A673 (cell line): ENCODE measurements at regions not wholly inside any gene's neighbourhood (a gene's known extent, or its start where the extent isn't known, plus 50 kb on each side); places are given as distances from the start of the nearest gene placed in this dataset.

Source experiments
- BruUV-seq: library from RNA; stranded (reverse); fragments of 400-500 nt; replicated peaks from 2 replicates; lab custom pipeline; 2021; lab: Mats Ljungman, UMichigan
- CTCF ChIA-PET: fragments of 300-600 bp; sonication (Branson Sonifier 250); formaldehyde crosslinking; loops from one replicate; lab custom pipeline; 2022; ENCODE audit warnings: antibody characterized with exemption; lab: Charles Lee
- POLR2A ChIA-PET: fragments of 300-600 bp; sonication (Branson Sonifier 250); formaldehyde crosslinking; loops from one replicate; lab custom pipeline; 2022; ENCODE audit warnings: antibody characterized with exemption; ENCODE audit not compliant: low non-redundant PET; lab: Charles Lee
- DNase-seq: peaks from one replicate; pipeline ENCODE4 v3.0.0-alpha.2; 2015; ENCODE audit warnings: low spot score
- H3K27ac ChIP-seq: fragments of 200-600 bp; sonication (generic); 2 replicates; pipeline ENCODE4 v1.5.1; 2016; ENCODE audit warnings: mixed run types, low read depth, mild to moderate bottlenecking, mixed read lengths, antibody characterized with exemption, low read length; ENCODE audit not compliant: poor library complexity, severe bottlenecking
- H3K27me3 ChIP-seq: fragments of 200-600 bp; sonication (generic); replicated peaks from 2 replicates; pipeline ENCODE4 v1.6.1; 2017; ENCODE audit warnings: mixed run types, low read depth, mild to moderate bottlenecking, mixed read lengths, antibody characterized with exemption, low read length; ENCODE audit not compliant: insufficient read depth, poor library complexity
- H3K36me3 ChIP-seq: fragments of 200-600 bp; sonication (generic); 2 replicates; pipeline ENCODE4 v1.6.1; 2016; ENCODE audit warnings: mixed run types, mild to moderate bottlenecking, mixed read lengths, antibody characterized with exemption, low read length; ENCODE audit not compliant: insufficient read depth, poor library complexity, severe bottlenecking
- H3K4me1 ChIP-seq: fragments of 200-600 bp; sonication (generic); 2 replicates; pipeline ENCODE4 v1.6.1; 2017; ENCODE audit warnings: mixed run types, mild to moderate bottlenecking, mixed read lengths, antibody characterized with exemption, low read length; ENCODE audit not compliant: insufficient read depth, poor library complexity, severe bottlenecking
- H3K4me3 ChIP-seq: fragments of 200-600 bp; sonication (generic); 2 replicates; pipeline ENCODE4 v1.5.1; 2016; ENCODE audit warnings: low read depth, mixed run types, mild to moderate bottlenecking, mixed read lengths, low read length; ENCODE audit not compliant: poor library complexity, severe bottlenecking
- H3K9me3 ChIP-seq: fragments of 200-600 bp; sonication (generic); 2 replicates; pipeline ENCODE4 v1.6.1; 2016; ENCODE audit warnings: mixed run types, low read depth, mild to moderate bottlenecking, mixed read lengths, antibody characterized with exemption, low read length; ENCODE audit not compliant: poor library complexity, severe bottlenecking
- EZH2 ChIP-seq: fragments of 200-600 bp; sonication (generic); IDR thresholded peaks from 2 replicates; pipeline ENCODE4 v1.6.1; 2017; ENCODE audit warnings: borderline replicate concordance, low read depth, mild to moderate bottlenecking, mixed read lengths, antibody characterized with exemption, low read length; ENCODE audit not compliant: poor library complexity, severe bottlenecking
- intact Hi-C: fragments of 100-400 bp; cut with micrococcal nuclease; formaldehyde crosslinking; loops from one replicate; pipeline ENCODE4 v1.10.0; 2022; ENCODE audit not compliant: unreplicated experiment
- TF ChIP-seq, protein P1 (sequence below): fragments of 300-800, 200-600 bp; sonication (generic); conservative IDR thresholded peaks from 2 replicates; pipeline ENCODE4 v1.5.1; 2017; ENCODE audit warnings: low read depth, mild to moderate bottlenecking, antibody characterized with exemption, low read length, moderate library complexity, mixed read lengths

DNA sequence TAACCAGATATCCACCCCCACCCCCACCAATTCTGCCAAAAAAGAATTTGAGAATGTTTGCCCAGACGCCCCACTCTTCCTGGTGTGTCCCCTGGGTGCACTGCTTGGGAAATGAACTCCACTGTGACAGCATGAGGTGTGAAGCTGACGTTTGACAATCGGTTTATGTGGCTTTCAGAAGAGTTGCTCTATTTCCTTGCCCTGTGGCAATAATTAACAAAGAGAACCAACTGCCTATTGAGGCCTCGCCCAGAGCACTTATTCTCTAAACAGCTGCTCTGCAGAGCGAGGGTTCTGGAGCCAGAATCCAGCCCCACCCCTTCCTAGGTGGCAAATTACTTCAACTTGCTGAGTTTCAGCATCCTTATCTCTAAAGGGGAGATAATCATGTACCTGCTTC is 115.8 kb upstream of the SIX3 start:
- no TSS peak for BruUV-seq
- TF ChIP-seq, protein P1, sequence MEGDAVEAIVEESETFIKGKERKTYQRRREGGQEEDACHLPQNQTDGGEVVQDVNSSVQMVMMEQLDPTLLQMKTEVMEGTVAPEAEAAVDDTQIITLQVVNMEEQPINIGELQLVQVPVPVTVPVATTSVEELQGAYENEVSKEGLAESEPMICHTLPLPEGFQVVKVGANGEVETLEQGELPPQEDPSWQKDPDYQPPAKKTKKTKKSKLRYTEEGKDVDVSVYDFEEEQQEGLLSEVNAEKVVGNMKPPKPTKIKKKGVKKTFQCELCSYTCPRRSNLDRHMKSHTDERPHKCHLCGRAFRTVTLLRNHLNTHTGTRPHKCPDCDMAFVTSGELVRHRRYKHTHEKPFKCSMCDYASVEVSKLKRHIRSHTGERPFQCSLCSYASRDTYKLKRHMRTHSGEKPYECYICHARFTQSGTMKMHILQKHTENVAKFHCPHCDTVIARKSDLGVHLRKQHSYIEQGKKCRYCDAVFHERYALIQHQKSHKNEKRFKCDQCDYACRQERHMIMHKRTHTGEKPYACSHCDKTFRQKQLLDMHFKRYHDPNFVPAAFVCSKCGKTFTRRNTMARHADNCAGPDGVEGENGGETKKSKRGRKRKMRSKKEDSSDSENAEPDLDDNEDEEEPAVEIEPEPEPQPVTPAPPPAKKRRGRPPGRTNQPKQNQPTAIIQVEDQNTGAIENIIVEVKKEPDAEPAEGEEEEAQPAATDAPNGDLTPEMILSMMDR, result no peak
- TF ChIP-seq EZH2, result no peak

DNA sequence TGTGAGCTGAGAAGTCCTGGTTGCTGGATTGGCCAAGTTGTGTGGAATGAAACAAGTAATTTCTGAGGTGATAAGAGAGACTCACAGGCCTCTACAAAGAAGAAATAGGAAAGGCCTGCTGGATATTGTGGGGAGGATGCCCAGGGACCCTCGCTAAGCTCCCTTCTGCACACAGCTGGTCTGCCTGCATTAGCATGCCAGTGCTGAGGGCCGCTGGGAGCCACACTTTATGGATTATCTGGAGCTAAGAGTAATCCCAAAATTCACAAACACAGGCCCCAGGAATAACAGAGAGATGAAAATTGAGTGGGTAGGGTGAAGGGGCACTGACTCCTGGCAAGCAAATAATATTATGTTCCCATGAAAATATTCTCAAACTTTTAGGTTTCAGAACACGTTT is 114.9 kb upstream of the SIX3 start:
- DNase-seq, result no peak
- POLR2A ChIA-PET, result interaction anchor here (0.5 kb wide), 1 partner anchor 54 kb away, joined by 3 read pairs; no protein-coding TSS in a partner anchor

More for the DNA sequence above, 115.8 kb upstream of the SIX3 start:
- ChIA-PET CTCF (no interaction called here), POLR2A (no interaction called here)
- no peaks in the 10 kb centered on the region for H3K4me1 ChIP-seq
- intact Hi-C loops, result no loop called here
- no peak overlapping the region for H3K4me3 ChIP-seq
- H3K9me3 ChIP-seq, result no peaks in the 10 kb centered on the region
- DNase-seq, result peak; percentile 42
- peaks cover 8% of the 10 kb centered on the region for H3K27me3 ChIP-seq
- H3K36me3 ChIP-seq, result no peaks in the 10 kb centered on the region
- H3K27ac ChIP-seq, result no peak overlapping the region

DNA sequence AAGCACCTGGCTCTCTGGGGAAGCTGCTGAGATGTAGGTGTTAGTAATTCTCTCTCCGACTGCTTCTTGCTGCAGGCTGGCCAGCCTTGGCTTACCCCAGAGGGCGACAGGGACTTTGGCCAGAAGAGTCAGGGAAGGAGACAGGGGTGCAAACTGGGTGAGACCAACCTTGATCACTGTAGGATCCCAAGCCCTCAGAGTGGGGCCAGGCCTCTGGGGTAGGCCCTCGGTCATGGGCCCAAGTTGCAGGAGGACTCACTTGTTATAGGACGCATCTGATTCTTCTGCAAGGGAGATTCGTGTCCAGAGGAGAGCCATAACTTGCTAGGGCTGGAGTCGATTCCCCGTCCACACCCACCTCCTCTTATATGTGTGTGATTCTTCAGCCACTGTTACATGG is 111.7 kb upstream of the SIX3 start:
- no peak overlapping the region for H3K4me3 ChIP-seq
- H3K27me3 ChIP-seq, result peaks cover 10% of the 10 kb centered on the region
- intact Hi-C loops, result no loop called here
- H3K4me1 ChIP-seq, result no peaks in the 10 kb centered on the region
- no peaks in the 10 kb centered on the region for H3K36me3 ChIP-seq
- TF ChIP-seq, protein P1, result no peak
- TF ChIP-seq EZH2, result no peak
- ChIA-PET POLR2A (no interaction called here), CTCF (no interaction called here)
- no peak overlapping the region for H3K27ac ChIP-seq
- DNase-seq, result no peak
- no peaks in the 10 kb centered on the region for H3K9me3 ChIP-seq
- no TSS peak for BruUV-seq

More for the DNA sequence above, 114.9 kb upstream of the SIX3 start:
- CTCF ChIA-PET, result no interaction called here
- BruUV-seq, result no TSS peak
- intact Hi-C loops, result no loop called here
- Histone ChIP-seq H3K9me3 (no peaks in the 10 kb centered on the region), H3K27me3 (peaks cover 10% of the 10 kb centered on the region), H3K4me3 (no peak overlapping the region), H3K36me3 (no peaks in the 10 kb centered on the region), H3K4me1 (no peaks in the 10 kb centered on the region), H3K27ac (no peak overlapping the region)
- no peak for TF ChIP-seq EZH2
- TF ChIP-seq, protein P1, result no peak
